ENCODE measurements at regions not wholly inside any gene's neighbourhood (a gene's known extent, or its start where the extent isn't known, plus 50 kb on each side); places are given as distances from the start of the nearest gene placed in this dataset.

- H3K4me2 ChIP-seq (ENCODE audit: low read length): no peak overlapping the region
- H3K79me2 ChIP-seq (ENCODE audit: low read length): no peaks in the 10 kb centered on the region
- H3K27ac ChIP-seq (ENCODE audit: low read length): no peak overlapping the region
- no peak for TF ChIP-seq EZH2phosphoT487 (IDR thresholded peaks at IDR 0.05; ENCODE audit: low read depth)
- TF ChIP-seq CTCF (IDR thresholded peaks at IDR 0.05; ENCODE audit: low read depth, low read length): no peak
- H3K9ac ChIP-seq (ENCODE audit: low read length): no peak overlapping the region
- H3K4me1 ChIP-seq (ENCODE audit: low read length): peaks cover 5% of the 10 kb centered on the region; the same call in 1 of the 2 replicates
- H2AFZ ChIP-seq (ENCODE audit: low read depth, low read length): no peak overlapping the region
- no peaks in the 10 kb centered on the region for H4K20me1 ChIP-seq (ENCODE audit: insufficient read depth, low read length)
- H3K9me3 ChIP-seq (ENCODE audit: insufficient read depth, low read length): no peaks in the 10 kb centered on the region
- H3K27me3 ChIP-seq (ENCODE audit: low read depth, low read length): peaks cover 31% of the 10 kb centered on the region
- no peaks in the 10 kb centered on the region for H3K36me3 ChIP-seq (replicated peaks; ENCODE audit: low read depth, low read length)
- no peak overlapping the region for H3K4me3 ChIP-seq (ENCODE audit: low read length)
These were observed 68.9 kb upstream of the PARP1 start for GRCh38 chr1:226476648-226477319.

GRCh38 chr1:226479474-226479873 is 69.1 kb upstream of the STUM start:
- TF ChIP-seq EZH2phosphoT487 (IDR thresholded peaks at IDR 0.05; ENCODE audit: low read depth) (no peak), CTCF (IDR thresholded peaks at IDR 0.05; ENCODE audit: low read depth, low read length) (no peak)
- H3K4me2 ChIP-seq (ENCODE audit: low read length): no peak overlapping the region
- no peaks in the 10 kb centered on the region for H3K9me3 ChIP-seq (ENCODE audit: insufficient read depth, low read length)
- peaks cover 4% of the 10 kb centered on the region; the same call in 1 of the 2 replicates for H3K4me1 ChIP-seq (ENCODE audit: low read length)
- no peaks in the 10 kb centered on the region for H3K79me2 ChIP-seq (ENCODE audit: low read length)
- peaks cover 56% of the 10 kb centered on the region for H3K27me3 ChIP-seq (ENCODE audit: low read depth, low read length)
- H3K27ac ChIP-seq (ENCODE audit: low read length): no peak overlapping the region
- no peak overlapping the region for H3K4me3 ChIP-seq (ENCODE audit: low read length)
- H3K9ac ChIP-seq (ENCODE audit: low read length): no peak overlapping the region
- H4K20me1 ChIP-seq (ENCODE audit: insufficient read depth, low read length): no peaks in the 10 kb centered on the region
- H2AFZ ChIP-seq (ENCODE audit: low read depth, low read length): no peak overlapping the region
- H3K36me3 ChIP-seq (replicated peaks; ENCODE audit: low read depth, low read length): no peaks in the 10 kb centered on the region

- Histone ChIP-seq H3K27ac (ENCODE audit: low read length) (no peak overlapping the region), H3K4me1 (ENCODE audit: low read length) (no peaks in the 10 kb centered on the region), H3K4me2 (ENCODE audit: low read length) (no peak overlapping the region), H3K36me3 (replicated peaks; ENCODE audit: low read depth, low read length) (no peaks in the 10 kb centered on the region), H3K27me3 (ENCODE audit: low read depth, low read length) (peaks cover 59% of the 10 kb centered on the region), H3K9me3 (ENCODE audit: insufficient read depth, low read length) (no peaks in the 10 kb centered on the region), H2AFZ (ENCODE audit: low read depth, low read length) (no peak overlapping the region), H4K20me1 (ENCODE audit: insufficient read depth, low read length) (no peaks in the 10 kb centered on the region), H3K79me2 (ENCODE audit: low read length) (no peaks in the 10 kb centered on the region), H3K4me3 (ENCODE audit: low read length) (no peak overlapping the region), H3K9ac (ENCODE audit: low read length) (no peak overlapping the region)
- TF ChIP-seq EZH2phosphoT487 (IDR thresholded peaks at IDR 0.05; ENCODE audit: low read depth) (no peak), CTCF (IDR thresholded peaks at IDR 0.05; ENCODE audit: low read depth, low read length) (no peak)
These were observed 68.1 kb upstream of the STUM start for GRCh38 chr1:226480461-226480860.

GRCh38 chr1:226481133-226481532 is 67.4 kb upstream of the STUM start:
- H3K27ac ChIP-seq (ENCODE audit: low read length): no peak overlapping the region
- H3K9me3 ChIP-seq (ENCODE audit: insufficient read depth, low read length): no peaks in the 10 kb centered on the region
- no peak overlapping the region for H3K4me3 ChIP-seq (ENCODE audit: low read length)
- no peaks in the 10 kb centered on the region for H3K79me2 ChIP-seq (ENCODE audit: low read length)
- H3K9ac ChIP-seq (ENCODE audit: low read length): no peak overlapping the region
- H3K4me2 ChIP-seq (ENCODE audit: low read length): no peak overlapping the region
- H4K20me1 ChIP-seq (ENCODE audit: insufficient read depth, low read length): no peaks in the 10 kb centered on the region
- H2AFZ ChIP-seq (ENCODE audit: low read depth, low read length): no peak overlapping the region
- H3K4me1 ChIP-seq (ENCODE audit: low read length): no peaks in the 10 kb centered on the region
- TF ChIP-seq EZH2phosphoT487 (IDR thresholded peaks at IDR 0.05; ENCODE audit: low read depth) (no peak), CTCF (IDR thresholded peaks at IDR 0.05; ENCODE audit: low read depth, low read length) (no peak)
- H3K27me3 ChIP-seq (ENCODE audit: low read depth, low read length): peaks cover 65% of the 10 kb centered on the region
- no peaks in the 10 kb centered on the region for H3K36me3 ChIP-seq (replicated peaks; ENCODE audit: low read depth, low read length)

All from OCI-LY3 (cell line).